GM12878 (cell line): ENCODE measurements at regions not wholly inside any gene's neighbourhood (a gene's known extent, or its start where the extent isn't known, plus 50 kb on each side); places are given as distances from the start of the nearest gene placed in this dataset.

Experiments
- CHD4 ChIP-seq: fragments of 200-600 bp; sonication (generic); IDR thresholded peaks from 2 replicates; pipeline ENCODE4 v1.6.1; 2016; ENCODE audit warnings: mild to moderate bottlenecking
- EP300 ChIP-seq, 2 experiments: fragments of 150-350 bp in 1 of 2; IDR thresholded peaks; 2 replicates each; pipeline ENCODE4 v1.6.1; 2011 to 2012; ENCODE audit warnings: low read depth in 2 of 2, low read length in 2 of 2, borderline replicate concordance in 1 of 2, improper control_type of control experiment in 1 of 2, inconsistent platforms in 1 of 2; ENCODE audit not compliant: control insufficient read depth in 1 of 2
- EZH2 ChIP-seq: IDR thresholded peaks from 2 replicates; pipeline ENCODE4 v1.6.1; 2012; ENCODE audit warnings: low read depth, mild to moderate bottlenecking, control low read depth, inconsistent platforms, low read length, borderline replicate concordance; ENCODE audit not compliant: control insufficient read depth
- MXI1 ChIP-seq: fragments of 150-350 bp; IDR thresholded peaks from 2 replicates; pipeline ENCODE4 v1.6.1; 2011; ENCODE audit warnings: low read depth, mild to moderate bottlenecking, inconsistent platforms, low read length, improper control_type of control experiment
- NFYB ChIP-seq: IDR thresholded peaks from 2 replicates; pipeline ENCODE4 v1.6.1; 2011; ENCODE audit warnings: low read depth, mild to moderate bottlenecking, low read length, improper control_type of control experiment, moderate library complexity; ENCODE audit not compliant: insufficient read depth
- NRF1 ChIP-seq: conservative IDR thresholded peaks from 2 replicates; pipeline ENCODE4 v1.6.1; 2011; ENCODE audit warnings: mild to moderate bottlenecking, low read depth, low read length, improper control_type of control experiment
- PML ChIP-seq: IDR thresholded peaks from 2 replicates; pipeline ENCODE4 v1.6.1; 2012; ENCODE audit warnings: low read length, inconsistent platforms
- POLR2A ChIP-seq: IDR thresholded peaks from 2 replicates; pipeline ENCODE4 v1.6.1; 2011; ENCODE audit warnings: low read depth, mild to moderate bottlenecking, low read length
- POLR2AphosphoS5 ChIP-seq: IDR thresholded peaks from 2 replicates; pipeline ENCODE4 v1.6.1; 2011; ENCODE audit warnings: mild to moderate bottlenecking, low read length, inconsistent platforms
- RFX5 ChIP-seq: IDR thresholded peaks from 2 replicates; pipeline ENCODE4 v1.6.1; 2011; ENCODE audit warnings: low read depth, low read length, improper control_type of control experiment
- TF ChIP-seq, protein P1 (sequence below), 3 experiments: IDR thresholded peaks in 2 of 3; conservative IDR thresholded peaks in 1 of 3; 2 replicates each; pipeline ENCODE4 v1.5.1; 2011; ENCODE audit warnings: low read depth in 3 of 3, low read length in 3 of 3, mild to moderate bottlenecking in 3 of 3, control low read depth in 2 of 3, moderate library complexity in 2 of 3, inconsistent platforms in 1 of 3, mixed read lengths in 1 of 3; ENCODE audit not compliant: control insufficient read depth in 2 of 3, insufficient read depth in 1 of 3; ENCODE audit errors: extremely low read depth in 1 of 3

DNA sequence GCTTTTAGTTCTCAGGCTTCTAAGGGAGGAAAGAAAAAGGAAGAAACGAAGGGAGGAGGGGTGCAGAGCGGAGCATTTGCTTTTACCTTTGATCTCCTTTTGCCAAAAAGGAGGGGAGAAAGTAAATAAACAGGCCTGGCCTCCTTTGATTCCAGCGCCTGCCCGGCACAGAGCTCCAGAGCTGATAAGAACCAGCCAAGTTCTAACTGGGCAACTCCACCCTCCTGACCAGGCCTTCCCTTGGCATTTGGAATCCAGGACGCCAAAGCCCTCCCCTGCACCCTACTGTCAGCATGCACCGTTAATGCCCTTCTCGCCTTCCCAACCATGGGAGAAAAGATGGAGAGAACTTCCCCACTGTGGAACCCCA lies 120.8 kb upstream of the PTPN1 start:
- TF ChIP-seq, protein P1, sequence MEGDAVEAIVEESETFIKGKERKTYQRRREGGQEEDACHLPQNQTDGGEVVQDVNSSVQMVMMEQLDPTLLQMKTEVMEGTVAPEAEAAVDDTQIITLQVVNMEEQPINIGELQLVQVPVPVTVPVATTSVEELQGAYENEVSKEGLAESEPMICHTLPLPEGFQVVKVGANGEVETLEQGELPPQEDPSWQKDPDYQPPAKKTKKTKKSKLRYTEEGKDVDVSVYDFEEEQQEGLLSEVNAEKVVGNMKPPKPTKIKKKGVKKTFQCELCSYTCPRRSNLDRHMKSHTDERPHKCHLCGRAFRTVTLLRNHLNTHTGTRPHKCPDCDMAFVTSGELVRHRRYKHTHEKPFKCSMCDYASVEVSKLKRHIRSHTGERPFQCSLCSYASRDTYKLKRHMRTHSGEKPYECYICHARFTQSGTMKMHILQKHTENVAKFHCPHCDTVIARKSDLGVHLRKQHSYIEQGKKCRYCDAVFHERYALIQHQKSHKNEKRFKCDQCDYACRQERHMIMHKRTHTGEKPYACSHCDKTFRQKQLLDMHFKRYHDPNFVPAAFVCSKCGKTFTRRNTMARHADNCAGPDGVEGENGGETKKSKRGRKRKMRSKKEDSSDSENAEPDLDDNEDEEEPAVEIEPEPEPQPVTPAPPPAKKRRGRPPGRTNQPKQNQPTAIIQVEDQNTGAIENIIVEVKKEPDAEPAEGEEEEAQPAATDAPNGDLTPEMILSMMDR (IDR thresholded peaks at IDR 0.05 in 2 of 3, conservative IDR thresholded peaks at IDR 0.05 in 1 of 3; ENCODE audit: control insufficient read depth in 2 of 3, extremely low read depth in 1 of 3, insufficient read depth in 1 of 3, low read depth in 3 of 3, low read length in 3 of 3): no peak
- no peak for TF ChIP-seq NFYB
- no peak for TF ChIP-seq POLR2A
- TF ChIP-seq RFX5: no peak
- no peak for TF ChIP-seq PML
- TF ChIP-seq CHD4: no peak
- TF ChIP-seq NRF1: no peak
- TF ChIP-seq EZH2: no peak
- TF ChIP-seq MXI1: no peak
- TF ChIP-seq POLR2AphosphoS5: no peak
- TF ChIP-seq EP300 (IDR thresholded peaks at IDR 0.05; ENCODE audit: borderline replicate concordance in 1 of 2, control insufficient read depth in 1 of 2, low read depth in 2 of 2, low read length in 2 of 2): no peak
